HG03039 (cell line): ENCODE measurements at regions not wholly inside any gene's neighbourhood (a gene's known extent, or its start where the extent isn't known, plus 50 kb on each side); places are given as distances from the start of the nearest gene placed in this dataset.

Source experiments
- ATAC-seq: cut with Tn5 transposase; IDR thresholded peaks from one replicate; pipeline ENCODE4 v1.9.1; 2021; ENCODE audit warnings: mild to moderate bottlenecking, moderate library complexity; ENCODE audit not compliant: unreplicated experiment

DNA sequence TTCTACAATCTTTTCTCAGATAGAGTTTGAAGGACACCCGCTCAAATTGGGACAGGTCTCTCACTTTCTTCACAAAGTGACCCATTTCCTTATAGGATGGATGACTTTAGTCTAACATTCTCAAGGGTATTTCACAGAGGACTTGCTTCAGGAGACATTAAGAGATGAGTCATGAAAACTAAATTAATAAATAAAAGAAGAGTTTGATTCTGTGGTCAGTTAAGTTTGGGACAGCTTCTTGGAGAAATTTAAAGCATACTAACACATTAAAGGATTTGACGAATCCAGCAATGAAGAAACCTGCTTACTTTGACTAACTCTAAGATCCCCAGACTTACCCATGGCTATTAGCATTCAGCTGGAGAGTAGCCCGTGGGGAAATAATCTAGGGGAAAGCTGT lies 95.6 kb upstream of the RAB3GAP2 start:
- no peak for ATAC-seq

DNA sequence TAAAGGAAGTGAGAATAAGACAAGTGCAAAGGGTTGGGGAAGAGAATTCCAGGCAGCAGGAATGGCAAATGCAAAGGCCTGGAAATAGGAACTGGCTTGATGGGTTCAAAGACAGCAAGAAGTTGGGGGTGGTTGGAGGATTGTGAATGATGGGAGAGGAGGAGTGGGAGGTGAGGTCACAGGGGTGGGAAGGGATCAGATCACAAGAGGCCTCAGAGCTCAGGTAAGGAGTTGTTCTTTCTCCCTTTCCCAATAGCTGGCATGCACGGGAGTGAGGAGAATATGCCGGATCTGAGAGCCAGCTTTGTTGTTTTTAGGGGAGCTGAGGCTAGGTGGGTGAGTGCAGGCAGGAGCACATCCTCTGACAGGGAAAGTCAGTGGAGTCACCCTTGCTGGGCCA lies 94.0 kb upstream of the RAB3GAP2 start:
- no peak for ATAC-seq

DNA sequence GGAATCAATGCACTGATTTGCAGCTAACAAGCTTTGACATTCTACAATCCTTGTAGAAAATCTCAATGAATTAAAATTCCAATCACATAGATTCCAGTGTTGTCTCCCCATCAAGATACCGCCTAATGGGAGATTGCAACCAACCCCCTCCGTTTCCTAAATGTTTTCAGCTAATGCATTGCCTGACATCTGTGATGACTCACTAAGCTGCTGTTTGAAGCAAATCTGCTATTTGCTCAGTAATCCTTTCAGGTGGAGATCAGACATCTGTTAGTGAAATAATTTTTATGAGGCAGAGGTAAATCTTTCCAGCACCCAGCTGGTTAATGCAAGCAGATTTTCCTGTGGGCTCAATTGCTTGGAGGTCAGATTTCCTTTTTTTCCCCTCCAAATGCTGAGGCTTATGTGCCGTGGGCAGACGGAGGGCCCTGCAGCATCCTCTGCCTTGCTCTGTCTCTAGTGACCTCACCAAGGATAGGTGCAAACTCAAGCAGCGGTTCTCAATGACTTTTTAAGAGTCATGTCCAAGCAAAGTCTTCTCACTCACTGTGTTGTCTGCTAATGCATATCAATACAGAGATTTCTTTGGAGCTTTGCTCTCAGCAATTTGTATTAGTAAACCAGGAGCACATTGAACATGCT lies 91.1 kb upstream of the RAB3GAP2 start:
- ATAC-seq: no peak

DNA sequence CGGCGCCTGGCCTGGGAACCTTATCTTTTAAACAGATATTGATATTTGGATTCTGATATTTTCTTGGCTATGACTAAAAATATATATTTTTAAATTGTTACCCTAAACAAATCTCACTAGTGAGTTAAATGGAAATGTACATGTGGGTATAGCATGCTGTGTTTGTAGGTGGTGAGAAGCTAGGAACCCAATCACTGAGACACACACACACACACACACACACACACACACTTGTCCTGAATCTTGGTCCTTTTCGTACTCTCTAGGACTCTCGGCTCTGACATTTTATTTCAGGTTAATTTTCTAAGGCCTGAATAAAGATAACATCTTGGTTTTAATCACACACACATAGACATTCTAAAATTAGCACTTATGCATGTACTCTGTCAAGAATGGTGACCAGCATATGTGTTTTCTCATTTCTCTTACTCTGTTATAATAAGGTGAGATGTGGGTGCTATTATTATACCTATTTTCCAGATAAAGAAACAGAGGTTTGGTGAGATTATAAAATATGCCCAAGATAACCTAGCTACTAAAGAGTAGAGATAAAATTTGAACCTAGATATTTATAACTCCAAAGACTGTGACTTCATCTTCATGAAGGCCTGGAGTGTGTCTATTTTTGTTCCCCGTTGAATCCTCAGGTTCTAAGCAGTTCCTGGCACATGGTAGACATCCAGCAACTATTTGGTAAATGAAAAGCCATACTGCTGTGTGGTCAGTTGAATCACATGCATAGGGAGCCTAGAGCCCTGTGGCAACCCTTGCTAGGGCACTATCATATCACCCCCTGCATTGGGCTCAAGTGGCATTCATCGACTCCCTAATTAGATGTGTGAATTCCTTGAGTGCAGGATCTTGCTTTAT lies 85.0 kb upstream of the RAB3GAP2 start:
- no peak for ATAC-seq

DNA sequence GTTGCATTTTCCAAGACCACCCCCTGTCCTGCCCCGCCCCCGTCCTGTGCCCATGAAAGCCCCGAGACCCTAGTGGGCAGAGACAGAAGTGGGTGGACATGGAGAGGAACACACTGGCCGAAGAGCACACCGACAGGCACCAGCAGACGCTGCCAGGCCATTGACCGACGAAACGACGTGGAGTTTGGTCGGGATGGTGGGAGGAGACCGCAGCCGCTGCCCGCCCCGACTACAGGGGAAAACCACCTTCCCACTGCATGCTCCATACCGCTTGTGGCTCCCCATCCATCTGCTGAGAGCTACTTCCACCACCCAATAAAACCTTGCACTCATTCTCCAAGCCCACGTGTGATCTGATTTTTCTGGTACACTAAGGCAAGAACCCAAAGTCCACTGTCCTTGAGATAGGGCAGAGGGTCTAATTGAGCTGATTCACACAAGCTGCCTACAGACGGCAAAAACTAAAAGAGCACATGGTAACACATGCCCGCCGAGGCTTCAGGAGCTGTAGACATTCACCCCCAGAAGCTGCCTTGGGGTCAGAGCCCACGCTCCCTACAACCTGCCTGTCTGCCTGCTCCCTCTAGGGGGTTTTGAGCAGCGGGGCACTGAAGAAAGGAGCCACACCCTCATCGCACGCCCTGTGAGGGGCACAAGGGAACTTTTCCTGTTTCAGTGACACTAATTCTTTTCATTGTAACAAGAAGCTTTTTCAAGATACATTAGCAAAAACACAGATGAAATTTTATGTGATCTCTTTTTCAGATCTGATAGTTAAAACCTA lies 81.2 kb upstream of the RAB3GAP2 start:
- no peak for ATAC-seq

DNA sequence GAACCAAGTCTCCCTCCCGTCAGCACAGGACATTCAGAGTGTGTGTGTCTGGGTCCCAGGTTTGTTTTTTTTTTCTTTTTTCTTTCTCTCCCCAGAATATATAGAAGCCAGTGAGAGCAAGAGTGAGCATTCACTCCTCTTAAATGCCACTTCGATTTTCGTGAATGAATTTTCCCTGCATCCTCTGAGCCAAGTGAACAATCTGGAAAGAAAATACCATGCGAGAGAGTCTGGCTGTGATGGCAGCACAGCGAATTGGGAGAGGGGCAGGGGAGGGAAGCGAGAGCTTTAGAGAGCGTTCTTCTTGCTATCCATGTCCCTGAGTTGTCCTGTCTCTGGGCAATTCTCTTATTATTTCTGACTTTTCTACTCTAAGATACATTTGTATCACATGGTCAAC lies 76.0 kb upstream of the RAB3GAP2 start:
- no peak for ATAC-seq

DNA sequence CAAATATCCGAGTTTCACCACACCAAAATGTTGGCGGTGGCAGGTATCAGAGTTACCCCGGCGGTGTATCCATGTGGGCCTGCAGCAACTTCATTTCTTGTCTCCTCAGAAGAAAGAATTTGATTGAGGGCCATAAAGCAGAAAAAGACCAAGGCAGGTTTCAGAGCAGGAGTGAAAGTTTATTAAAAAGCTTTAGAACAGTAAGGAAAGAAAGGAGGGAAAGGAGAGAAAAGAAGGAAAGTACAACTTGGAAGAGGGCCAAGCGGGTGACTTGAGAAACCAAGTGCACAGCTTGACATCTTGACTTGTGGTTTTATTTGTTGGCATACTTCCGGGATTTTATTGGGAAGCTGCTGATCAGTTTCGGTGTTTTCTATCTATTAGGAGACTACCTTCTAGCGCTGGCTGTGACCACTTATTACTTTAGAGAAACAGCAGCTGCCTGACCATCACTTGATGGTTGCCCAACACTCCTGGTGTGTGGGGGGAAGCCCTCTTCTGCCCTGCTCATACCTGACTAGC lies 75.5 kb upstream of the RAB3GAP2 start:
- no peak for ATAC-seq

DNA sequence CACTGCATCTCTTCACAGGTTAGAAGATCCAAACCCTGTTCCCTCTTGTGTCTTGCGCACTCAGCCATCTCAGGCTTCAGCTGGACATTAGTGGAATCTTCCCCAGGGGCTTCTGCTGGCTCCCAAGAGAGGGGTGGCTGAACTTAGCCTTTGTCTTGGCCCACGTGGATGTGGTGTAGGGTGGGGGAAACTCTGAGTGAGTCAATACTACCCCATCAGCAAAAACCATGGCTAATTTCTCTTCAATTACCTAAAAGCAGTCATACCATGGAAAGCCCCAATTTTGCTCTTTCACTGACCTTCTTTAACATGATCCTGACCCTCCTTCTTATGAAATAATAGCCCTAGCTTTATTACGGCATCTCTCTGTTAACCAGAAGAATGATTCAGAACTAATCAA lies 72.5 kb upstream of the RAB3GAP2 start:
- ATAC-seq: peak; percentile 82

DNA sequence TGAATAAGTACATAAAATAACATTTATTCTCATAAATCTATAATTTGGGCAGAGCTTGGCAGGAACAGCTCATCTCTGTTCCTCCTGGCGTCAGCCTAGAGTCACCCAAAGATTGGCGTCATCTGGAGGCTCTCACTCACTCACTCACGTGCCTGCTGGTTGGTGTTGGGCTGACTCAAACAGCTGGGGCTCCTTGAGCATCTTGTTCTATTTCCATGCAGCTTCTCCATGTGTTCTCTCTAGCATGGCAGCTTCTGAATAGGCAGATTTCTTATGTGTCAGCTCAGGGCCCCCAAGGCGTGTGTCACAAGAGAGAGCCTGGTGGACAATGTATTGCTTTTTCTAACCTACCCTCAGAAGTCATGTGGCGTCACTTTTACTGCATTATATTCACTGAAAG lies 70.6 kb upstream of the RAB3GAP2 start:
- no peak for ATAC-seq

DNA sequence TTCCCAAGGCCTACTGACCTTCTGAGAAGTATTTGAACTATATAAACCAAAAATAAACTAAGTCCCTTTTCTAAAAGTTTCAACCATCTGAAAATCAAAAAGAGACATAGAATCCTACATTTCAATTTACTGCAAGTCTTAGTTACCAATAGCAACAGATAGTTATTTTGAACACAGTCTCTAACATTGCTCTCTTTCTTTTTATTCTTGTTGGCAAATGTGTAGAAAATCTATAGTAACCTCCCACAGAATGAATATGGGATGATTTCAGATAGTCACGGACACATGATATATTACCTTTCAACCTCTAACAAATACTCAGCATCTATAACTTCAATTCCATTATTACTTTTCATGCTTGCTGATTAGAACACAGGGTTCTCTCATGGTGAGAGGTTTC lies 68.9 kb upstream of the RAB3GAP2 start:
- no peak for ATAC-seq

DNA sequence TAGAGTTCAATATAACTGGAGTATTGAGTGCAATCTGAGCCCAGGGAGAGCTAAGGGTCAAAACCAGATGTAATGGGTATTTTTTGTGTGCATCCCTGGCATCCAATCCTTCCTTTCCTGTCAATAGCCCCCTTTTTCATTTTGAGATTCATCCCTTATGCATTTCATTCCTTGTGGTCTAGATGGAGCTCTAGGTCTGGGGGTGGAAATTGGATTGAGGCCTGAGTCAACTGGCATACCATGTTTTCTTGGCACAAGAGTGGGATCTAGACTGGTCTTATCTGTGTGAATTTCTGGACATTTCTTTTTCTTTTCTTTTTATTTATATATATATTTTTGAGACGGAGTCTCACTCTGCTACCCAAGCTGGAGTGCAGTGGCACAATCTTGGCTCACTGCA lies 67.3 kb upstream of the RAB3GAP2 start:
- ATAC-seq: no peak

DNA sequence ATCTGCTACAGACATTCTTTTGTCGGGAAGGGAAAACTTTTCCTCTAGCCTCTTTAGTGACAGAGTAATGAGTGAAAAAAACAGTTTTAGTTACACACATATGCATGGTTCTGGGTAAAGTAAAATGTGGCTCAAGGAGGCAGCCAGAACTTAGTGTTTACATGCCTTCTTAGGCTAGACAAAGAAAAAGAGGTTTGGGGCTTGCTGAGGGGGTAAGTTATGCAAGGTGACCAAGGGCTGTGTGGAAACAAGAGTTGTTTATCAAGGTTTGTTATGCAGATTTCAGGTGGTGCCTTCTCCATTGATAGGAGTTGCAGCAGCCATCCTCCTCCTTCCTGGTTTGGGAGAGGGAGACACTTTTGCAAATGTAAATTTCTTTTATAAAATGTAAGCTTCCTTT lies 66.5 kb upstream of the RAB3GAP2 start:
- no peak for ATAC-seq

DNA sequence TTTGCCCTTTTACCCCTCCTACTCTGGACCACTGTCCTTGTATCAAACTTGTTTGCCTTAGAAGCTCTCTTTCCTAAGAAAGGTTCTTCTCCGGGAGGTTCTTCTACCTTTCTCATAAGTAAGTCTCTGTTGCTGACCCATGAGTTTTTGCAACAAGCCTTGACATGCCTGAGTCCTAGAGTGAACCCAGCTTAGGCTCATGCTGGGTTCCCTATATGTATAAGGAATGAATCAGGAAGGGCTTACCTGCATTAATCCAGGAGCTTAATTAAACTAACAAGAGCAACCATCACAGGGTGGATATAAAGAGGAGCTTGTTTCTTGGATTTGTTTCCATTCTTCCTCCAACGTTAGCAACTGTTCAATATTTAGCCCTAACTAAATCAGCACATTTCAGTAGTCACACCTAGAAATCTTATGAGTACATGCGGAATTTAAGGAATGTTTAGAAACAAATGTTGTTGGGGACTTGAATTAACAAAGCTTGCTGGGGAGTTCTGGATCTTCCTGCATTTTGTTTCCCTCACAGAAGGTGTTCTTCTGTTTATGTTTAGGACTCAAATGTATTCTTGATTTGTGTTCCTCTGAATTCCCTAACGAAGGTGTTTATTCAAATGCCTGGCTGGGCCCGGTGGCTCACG lies 64.3 kb upstream of the RAB3GAP2 start:
- ATAC-seq: no peak

DNA sequence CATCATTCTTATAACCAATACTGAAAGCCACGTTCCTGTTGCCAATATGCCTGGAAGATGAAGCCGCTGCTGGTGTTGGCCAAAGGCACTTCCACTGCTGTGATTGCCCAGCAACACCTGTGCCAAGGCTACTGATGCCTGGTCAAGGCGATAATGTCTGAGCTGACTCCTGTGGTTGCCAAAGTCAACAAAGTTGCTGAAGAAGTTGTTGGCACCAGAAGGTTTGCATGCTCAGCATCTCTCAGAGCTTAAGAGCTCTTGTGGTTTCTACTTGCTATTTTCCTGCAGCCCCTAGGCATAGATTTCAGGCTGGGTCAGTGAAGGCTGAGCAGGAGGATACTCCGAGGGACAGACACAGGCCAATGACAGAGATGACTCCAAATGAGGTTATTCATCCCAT lies 63.4 kb upstream of the RAB3GAP2 start:
- ATAC-seq: no peak

DNA sequence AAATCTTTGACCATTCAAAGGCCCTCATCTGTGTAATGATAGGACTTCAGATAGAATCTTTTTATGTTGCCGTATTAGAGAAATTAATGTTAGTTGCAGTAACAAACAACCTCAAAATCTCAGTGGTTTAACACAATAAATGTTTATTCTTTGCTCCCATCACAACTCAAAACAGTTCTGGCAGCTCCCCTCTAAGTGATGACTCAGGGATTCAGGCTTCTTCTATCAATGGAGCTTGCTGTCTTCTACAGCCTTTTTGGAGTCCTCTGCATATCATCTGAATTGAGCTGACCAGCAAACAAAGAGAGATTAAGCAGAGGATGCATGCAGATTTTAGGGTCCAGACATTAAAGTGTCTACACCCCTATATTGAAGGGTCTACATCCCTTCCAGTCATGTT lies 59.1 kb upstream of the RAB3GAP2 start:
- no peak for ATAC-seq

DNA sequence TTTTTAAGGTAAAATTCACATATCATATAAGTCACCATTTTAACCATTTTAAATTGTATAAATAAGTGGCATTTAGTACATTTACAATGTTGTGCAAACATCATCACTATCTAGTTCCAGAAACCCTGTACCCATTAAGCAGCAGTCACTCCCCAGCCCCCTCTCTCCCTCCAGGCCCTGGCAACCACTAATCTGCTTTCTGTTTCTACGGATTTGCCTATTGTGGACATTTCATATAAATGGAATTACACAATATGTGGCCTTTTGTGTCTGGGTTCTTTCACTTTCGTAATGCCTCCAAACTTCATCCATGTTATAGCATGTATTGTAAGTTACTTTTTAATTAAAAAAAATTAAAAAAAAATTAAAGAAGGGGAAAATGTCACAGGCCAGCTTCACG lies 58.0 kb upstream of the RAB3GAP2 start:
- ATAC-seq: no peak

DNA sequence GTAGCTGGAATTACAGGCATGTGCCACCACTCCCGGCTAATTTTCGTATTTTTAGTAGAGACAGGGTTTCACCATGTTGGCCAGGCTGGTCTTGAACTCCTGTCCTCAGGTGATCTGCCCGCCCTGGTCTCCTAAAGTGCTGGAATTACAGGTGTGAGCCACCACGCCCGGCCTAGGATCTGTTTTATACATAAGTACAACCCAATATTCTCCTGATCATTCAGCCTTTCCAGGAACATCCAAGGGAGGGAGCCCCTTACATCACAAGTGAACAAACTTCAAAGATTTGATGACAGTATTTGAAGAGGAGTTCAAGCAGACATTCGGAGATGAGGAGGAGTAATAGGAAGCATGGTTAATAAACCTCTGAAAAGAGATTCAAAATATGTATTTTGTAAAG lies 54.9 kb upstream of the RAB3GAP2 start:
- ATAC-seq: no peak

DNA sequence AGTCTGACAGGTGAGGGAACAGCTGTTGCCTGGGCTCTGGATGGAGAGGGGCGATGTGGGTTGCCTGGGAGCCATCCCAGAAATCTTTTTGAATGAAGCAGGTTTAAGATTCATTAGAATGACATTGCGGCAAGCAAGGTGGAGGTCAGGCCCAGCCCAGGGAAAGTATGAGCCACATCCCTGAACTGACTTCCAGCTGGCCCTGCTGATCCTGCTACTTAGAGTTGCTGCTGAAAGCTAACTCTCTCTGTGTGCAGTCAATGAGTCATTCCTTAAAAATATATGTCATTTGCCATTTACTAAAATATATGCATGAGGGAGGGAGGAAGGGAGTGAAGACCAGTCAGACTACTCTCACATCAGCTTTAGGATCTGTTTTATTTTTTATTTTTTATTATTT lies 54.3 kb upstream of the RAB3GAP2 start:
- no peak for ATAC-seq

DNA sequence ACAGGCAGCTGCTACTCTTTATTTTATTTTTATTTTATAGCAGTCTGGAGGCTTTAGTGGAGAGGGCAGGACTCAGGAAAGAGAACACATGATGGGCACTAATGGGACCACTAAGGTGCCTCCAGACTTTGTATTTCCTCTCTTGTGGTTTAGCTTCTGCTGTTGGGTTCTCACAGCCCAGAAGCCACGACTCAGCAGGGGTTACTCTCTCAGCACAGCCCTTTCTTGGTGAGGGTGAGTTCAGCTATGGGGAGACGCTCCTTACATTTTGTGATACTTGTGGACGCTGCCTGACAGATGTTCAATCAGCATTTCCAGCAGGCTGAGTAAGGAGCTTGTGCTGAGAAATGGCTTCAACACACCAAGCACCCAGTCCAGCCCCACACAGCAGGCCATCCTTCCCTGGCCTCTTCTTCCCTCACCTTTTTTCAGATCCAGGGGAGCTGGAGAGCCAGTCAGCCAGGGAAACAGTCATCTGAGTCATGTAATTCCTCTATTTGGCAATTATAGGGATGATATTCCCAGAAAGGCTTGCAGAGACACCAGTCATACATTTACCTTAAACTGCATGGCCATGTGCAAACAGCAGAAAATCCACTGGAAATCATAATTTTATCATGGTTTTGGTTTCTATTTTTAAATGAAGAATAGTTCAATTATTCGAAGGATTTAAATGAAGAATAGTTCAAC lies 53.2 kb upstream of the RAB3GAP2 start:
- no peak for ATAC-seq

DNA sequence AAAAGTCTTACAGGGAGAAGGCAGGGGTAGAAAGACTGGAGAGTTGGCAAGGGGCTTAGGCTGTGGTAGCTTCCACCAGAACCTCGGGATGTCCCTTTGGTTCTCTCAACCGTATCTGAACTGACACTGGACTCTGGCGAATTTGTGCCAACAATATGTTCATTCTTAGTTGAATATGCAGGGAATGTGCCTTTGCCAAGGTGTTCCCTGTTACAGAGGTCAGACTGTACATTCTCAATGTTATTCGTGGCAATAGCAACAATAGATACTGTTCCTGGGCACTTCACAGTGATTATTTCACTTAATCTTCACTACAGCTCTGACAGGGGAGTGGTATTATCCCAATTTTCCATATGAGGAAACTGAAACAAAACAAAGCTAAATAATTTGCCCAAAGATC lies 51.5 kb upstream of the RAB3GAP2 start:
- no peak for ATAC-seq

DNA sequence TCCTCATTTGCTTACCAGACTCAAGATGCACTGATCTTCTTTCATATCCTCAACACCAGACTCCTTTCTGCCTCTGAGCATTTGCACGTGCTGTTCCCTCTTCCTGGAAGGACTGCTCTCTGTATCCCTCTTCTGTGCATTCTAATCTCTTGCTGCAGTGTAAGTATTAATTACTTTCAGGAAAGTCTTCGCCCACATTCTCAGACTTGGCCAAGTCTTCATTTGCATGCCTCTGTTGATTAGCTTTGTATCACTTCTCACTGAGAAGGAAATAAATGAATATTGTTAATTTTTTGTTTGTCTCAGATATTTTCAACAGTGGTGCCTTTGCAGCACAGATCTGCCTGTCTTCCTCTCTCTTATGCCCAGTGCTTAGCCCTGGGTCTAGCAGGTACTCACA lies 50.3 kb upstream of the RAB3GAP2 start:
- ATAC-seq: no peak
